AG04449 (cell line): ENCODE measurements at regions not wholly inside any gene's neighbourhood (a gene's known extent, or its start where the extent isn't known, plus 50 kb on each side); places are given as distances from the start of the nearest gene placed in this dataset.

Experiments used
- CTCF ChIA-PET: fragments of 350-600 bp; formaldehyde crosslinking; extraction: SDS; loops from one replicate; lab custom pipeline; 2021; ENCODE audit warnings: antibody characterized with exemption; lab: Yijun Ruan, JAX
- POLR2A ChIA-PET: fragments of 400-600, 350-600 bp; formaldehyde crosslinking; extraction: SDS; loops from one replicate; lab custom pipeline; 2020; ENCODE audit warnings: antibody characterized with exemption, inconsistent platforms; lab: Yijun Ruan, JAX
- DNase-seq: peaks from one replicate; pipeline ENCODE4 v3.0.0-alpha.2; 2010; ENCODE audit warnings: low read depth, low spot score
- H3K4me3 ChIP-seq: 2 replicates; pipeline ENCODE4 v1.5.1; 2011; ENCODE audit warnings: low read depth, mild to moderate bottlenecking, control low read depth, low read length
- TF ChIP-seq, protein P1 (sequence below): IDR thresholded peaks from one replicate; pipeline ENCODE4 v1.5.1; 2011; ENCODE audit warnings: mild to moderate bottlenecking, moderate library complexity, low read length, control low read depth, inconsistent platforms; ENCODE audit not compliant: insufficient read depth; ENCODE audit errors: missing control alignments

DNA sequence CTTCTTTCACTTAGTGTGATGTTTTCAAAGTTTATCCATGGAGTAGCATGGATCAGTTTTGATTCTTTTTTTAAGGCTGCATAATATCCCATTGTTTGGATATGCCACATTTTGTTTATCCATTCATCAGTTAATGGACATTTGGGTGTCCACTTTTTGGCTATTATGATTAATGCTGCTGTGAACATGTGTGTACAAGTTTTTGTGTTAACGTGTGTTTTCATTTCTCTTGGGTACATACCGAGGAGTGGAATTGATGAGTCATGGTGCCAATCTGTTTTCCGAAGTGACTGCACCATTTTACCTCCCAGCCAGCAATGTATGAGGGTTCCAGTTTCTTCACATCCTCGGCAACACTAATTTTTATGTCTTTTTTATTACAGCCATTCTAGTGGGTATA lies 78.4 kb upstream of the CCDC28A start:
- ChIA-PET POLR2A (no interaction called here), CTCF (interaction anchor here (1.9 kb wide), 1 partner anchor 71 kb away, joined by 6 read pairs; no protein-coding TSS in a partner anchor)
- DNase-seq = no peak
- H3K4me3 ChIP-seq = no peak overlapping the region
- TF ChIP-seq, protein P1, sequence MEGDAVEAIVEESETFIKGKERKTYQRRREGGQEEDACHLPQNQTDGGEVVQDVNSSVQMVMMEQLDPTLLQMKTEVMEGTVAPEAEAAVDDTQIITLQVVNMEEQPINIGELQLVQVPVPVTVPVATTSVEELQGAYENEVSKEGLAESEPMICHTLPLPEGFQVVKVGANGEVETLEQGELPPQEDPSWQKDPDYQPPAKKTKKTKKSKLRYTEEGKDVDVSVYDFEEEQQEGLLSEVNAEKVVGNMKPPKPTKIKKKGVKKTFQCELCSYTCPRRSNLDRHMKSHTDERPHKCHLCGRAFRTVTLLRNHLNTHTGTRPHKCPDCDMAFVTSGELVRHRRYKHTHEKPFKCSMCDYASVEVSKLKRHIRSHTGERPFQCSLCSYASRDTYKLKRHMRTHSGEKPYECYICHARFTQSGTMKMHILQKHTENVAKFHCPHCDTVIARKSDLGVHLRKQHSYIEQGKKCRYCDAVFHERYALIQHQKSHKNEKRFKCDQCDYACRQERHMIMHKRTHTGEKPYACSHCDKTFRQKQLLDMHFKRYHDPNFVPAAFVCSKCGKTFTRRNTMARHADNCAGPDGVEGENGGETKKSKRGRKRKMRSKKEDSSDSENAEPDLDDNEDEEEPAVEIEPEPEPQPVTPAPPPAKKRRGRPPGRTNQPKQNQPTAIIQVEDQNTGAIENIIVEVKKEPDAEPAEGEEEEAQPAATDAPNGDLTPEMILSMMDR = no peak

DNA sequence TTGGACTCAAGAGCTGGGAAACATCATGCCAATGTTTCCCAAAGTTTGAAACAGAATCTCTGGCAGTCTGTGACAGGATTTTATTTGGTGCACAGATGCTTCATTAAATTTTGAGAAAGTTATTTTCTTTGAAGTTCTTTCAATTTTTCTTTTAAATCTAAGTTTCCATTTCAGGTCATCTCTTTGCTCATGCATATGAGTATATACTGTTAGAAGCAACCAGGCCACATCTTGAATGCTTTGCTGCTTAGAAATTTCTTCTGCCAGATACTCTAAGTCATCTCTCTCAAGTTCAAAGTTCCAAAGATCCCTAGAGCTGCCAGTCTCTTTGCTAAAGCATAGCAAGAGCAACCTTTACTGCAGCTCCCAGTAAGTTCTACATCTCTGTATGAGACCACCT lies 59.1 kb upstream of the CCDC28A start:
- ChIA-PET POLR2A (no interaction called here), CTCF (no interaction called here)
- no peak for DNase-seq
- H3K4me3 ChIP-seq = no peak overlapping the region
- TF ChIP-seq, protein P1 = no peak

DNA sequence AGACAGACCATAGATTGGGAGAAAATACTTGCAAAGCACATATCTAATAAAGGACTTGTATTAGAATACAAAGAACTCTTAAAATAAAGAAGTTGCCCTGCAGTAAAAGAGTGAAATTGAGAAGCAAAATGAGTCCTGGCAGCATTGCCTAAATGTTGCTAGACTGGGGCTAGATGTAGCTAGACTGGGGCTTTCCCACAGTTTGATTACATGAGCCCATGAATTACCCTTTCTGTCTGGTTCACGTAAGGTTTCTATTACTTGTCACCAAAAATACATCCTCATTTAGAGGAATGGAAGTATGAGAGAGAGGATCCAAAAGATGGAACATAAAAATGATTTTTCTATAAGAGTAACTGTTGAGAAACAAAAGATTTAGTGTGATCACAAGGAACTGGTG lies 57.6 kb upstream of the CCDC28A start:
- H3K4me3 ChIP-seq = no peak overlapping the region
- no peak for DNase-seq
- ChIA-PET CTCF (no interaction called here), POLR2A (no interaction called here)
- TF ChIP-seq, protein P1 = no peak

DNA sequence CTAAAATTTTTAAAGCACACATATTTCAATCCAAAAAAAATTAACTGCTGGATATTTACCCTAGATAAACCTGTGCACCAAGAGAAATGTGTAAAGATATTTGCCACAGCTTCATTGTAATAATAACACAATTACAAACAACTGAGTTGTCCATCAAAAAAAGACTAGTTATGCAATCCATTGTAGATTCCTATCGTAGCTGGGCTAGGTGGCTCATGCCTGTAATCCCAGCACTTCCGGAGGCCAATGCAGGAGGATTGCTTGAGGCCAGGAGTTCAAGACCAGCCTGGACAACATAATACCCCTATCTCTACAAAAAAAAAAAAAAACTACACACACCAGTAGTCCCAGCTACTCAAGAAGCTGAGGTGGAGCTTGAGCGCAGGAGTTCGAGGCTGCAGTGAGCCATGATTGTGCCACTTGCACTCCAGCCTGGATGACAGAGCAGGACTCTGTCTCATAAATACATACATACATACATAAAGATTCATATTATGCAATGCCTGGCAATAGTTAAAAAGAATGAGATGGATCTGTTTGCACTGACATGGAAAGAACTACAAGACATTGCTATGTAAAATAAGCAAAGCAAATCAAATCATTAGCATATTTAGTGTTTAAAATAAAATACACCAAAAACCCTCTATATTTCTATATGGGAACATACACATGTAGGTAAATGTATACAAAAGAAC lies 56.5 kb upstream of the CCDC28A start:
- TF ChIP-seq, protein P1 = no peak
- ChIA-PET CTCF (no interaction called here), POLR2A (interaction anchor here (0.6 kb wide), 1 partner anchor 119 kb away, joined by 5 read pairs; no protein-coding TSS in a partner anchor)
- no peak for DNase-seq
- H3K4me3 ChIP-seq = no peak overlapping the region

DNA sequence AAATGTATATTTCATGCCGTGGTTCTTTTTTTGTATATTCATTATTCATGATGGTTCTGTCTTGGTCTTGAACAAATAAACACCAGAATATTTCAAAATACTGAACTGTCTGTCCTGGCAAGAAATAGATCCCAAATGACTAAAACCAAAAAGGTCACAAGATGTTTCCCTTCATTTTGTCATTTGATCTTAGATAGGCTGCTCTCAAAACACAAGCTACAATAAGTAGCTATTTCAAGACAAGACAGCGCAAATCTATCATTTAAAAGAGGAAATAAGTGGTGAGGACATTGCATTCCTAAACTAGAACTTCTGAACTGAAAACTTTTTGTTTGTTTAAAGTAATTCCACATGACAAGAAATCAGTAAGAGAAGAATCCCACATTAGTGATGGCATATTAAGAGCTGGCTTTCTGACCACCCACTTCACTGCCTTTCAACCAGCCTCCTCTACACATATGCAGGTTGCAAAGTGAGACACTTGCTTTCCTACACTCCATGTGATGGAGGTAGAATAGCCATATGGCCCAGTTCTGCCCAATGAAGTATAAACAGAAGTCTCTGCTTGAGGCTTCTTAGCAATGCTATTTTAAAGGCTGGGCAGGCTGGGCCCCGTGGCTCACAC lies 54.4 kb upstream of the CCDC28A start:
- POLR2A ChIA-PET = no interaction called here
- H3K4me3 ChIP-seq = no peak overlapping the region
- CTCF ChIA-PET = interaction anchor here (1.4 kb wide), 1 partner anchor 21 kb away, joined by 3 read pairs; no protein-coding TSS in a partner anchor
- DNase-seq = peak; percentile 3
- TF ChIP-seq, protein P1 = no peak

DNA sequence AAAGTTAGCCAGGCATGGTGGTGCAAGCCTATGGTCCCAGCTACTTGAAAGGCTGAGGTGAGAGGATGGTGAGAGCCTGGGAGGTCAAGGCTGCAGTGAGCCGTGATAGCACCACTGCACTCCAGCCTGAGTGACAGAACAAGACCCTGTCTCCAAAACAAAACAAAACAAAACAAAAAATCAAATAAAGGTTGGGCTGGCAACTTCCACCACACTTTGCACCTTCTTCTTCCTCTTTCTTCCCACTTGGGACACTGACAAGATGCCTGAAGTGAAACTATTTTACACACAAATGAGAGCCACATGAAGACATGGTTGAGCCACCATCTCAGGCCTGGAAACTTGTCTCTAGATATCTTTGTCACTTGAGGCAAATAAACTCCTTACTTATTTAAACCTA lies 53.8 kb upstream of the CCDC28A start:
- ChIA-PET POLR2A (no interaction called here), CTCF (interaction anchor here (1.4 kb wide), 1 partner anchor 22 kb away, joined by 3 read pairs; no protein-coding TSS in a partner anchor)
- no peak overlapping the region for H3K4me3 ChIP-seq
- DNase-seq = no peak
- TF ChIP-seq, protein P1 = no peak
